Sigmoid colon (tissue), 4 donors: ENCODE measurements at regions not wholly inside any gene's neighbourhood (a gene's known extent, or its start where the extent isn't known, plus 50 kb on each side); places are given as distances from the start of the nearest gene placed in this dataset.

Experiments
- POLR2A ChIP-seq, 2 donors: fragments of 450-650 bp; IDR thresholded peaks; one replicate each; pipeline ENCODE4 v1.6.1; 2016; ENCODE audit warnings: antibody characterized with exemption in 2 of 2, mild to moderate bottlenecking in 2 of 2, moderate library complexity in 2 of 2
- POLR2AphosphoS5 ChIP-seq, 4 donors: sonication (generic); formaldehyde crosslinking; IDR thresholded peaks; one replicate each; pipeline ENCODE4 v1.6.1; 2017; ENCODE audit warnings: antibody characterized with exemption in 4 of 4
- TF ChIP-seq, protein P1 (sequence below), 4 experiments: fragments of 450-650 bp in 3 of 4; fragments of 200-600 bp in 1 of 4; IDR thresholded peaks; one replicate each; pipeline ENCODE4 v1.5.1; 2016 to 2019; ENCODE audit warnings: antibody characterized with exemption in 4 of 4, mild to moderate bottlenecking in 3 of 4, moderate library complexity in 2 of 4

DNA sequence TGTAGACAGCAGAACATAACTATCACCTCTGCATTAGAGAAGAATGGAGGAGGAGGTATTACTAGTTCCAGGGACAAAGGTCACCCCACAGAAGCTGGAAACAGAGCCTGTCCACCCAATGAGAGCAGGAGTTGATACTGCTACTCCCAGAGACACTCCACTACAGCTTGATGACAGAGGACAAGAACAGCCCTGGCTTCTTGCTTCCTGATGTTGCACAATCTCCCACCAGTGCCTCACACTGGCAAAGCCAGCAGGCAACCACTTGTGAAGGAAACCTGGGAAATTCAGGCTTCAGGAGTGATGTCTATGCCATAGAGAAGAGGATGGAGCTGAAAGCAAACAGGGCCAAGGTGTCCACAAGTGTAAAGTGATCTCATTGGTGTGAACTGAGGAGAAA lies 78.0 kb upstream of the POU1F1 start:
- TF ChIP-seq, protein P1, sequence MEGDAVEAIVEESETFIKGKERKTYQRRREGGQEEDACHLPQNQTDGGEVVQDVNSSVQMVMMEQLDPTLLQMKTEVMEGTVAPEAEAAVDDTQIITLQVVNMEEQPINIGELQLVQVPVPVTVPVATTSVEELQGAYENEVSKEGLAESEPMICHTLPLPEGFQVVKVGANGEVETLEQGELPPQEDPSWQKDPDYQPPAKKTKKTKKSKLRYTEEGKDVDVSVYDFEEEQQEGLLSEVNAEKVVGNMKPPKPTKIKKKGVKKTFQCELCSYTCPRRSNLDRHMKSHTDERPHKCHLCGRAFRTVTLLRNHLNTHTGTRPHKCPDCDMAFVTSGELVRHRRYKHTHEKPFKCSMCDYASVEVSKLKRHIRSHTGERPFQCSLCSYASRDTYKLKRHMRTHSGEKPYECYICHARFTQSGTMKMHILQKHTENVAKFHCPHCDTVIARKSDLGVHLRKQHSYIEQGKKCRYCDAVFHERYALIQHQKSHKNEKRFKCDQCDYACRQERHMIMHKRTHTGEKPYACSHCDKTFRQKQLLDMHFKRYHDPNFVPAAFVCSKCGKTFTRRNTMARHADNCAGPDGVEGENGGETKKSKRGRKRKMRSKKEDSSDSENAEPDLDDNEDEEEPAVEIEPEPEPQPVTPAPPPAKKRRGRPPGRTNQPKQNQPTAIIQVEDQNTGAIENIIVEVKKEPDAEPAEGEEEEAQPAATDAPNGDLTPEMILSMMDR (IDR thresholded peaks at IDR 0.05): no peak
- no peak for TF ChIP-seq POLR2A (IDR thresholded peaks at IDR 0.05)
- no peak for TF ChIP-seq POLR2AphosphoS5 (IDR thresholded peaks at IDR 0.05)
